ENCODE measurements at regions not wholly inside any gene's neighbourhood (a gene's known extent, or its start where the extent isn't known, plus 50 kb on each side); places are given as distances from the start of the nearest gene placed in this dataset.
A peak's percentile ranks its signal among the peaks of the same experiment; 100 is the strongest.
"Not testable (repeated sequence)": the region's sequence is repeated elsewhere in the genome, so short reads cannot be mapped to it uniquely, and the experiment has no call there.

- no peak for DNase-seq (ENCODE audit: extremely low read depth, low read depth)
- TF ChIP-seq, protein P1, sequence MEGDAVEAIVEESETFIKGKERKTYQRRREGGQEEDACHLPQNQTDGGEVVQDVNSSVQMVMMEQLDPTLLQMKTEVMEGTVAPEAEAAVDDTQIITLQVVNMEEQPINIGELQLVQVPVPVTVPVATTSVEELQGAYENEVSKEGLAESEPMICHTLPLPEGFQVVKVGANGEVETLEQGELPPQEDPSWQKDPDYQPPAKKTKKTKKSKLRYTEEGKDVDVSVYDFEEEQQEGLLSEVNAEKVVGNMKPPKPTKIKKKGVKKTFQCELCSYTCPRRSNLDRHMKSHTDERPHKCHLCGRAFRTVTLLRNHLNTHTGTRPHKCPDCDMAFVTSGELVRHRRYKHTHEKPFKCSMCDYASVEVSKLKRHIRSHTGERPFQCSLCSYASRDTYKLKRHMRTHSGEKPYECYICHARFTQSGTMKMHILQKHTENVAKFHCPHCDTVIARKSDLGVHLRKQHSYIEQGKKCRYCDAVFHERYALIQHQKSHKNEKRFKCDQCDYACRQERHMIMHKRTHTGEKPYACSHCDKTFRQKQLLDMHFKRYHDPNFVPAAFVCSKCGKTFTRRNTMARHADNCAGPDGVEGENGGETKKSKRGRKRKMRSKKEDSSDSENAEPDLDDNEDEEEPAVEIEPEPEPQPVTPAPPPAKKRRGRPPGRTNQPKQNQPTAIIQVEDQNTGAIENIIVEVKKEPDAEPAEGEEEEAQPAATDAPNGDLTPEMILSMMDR (IDR thresholded peaks at IDR 0.05; ENCODE audit: low read depth, low read length), result no peak
Measured at GRCh38 chr5:67984546-67984945, 231.0 kb upstream of the PIK3R1 start.

DNA sequence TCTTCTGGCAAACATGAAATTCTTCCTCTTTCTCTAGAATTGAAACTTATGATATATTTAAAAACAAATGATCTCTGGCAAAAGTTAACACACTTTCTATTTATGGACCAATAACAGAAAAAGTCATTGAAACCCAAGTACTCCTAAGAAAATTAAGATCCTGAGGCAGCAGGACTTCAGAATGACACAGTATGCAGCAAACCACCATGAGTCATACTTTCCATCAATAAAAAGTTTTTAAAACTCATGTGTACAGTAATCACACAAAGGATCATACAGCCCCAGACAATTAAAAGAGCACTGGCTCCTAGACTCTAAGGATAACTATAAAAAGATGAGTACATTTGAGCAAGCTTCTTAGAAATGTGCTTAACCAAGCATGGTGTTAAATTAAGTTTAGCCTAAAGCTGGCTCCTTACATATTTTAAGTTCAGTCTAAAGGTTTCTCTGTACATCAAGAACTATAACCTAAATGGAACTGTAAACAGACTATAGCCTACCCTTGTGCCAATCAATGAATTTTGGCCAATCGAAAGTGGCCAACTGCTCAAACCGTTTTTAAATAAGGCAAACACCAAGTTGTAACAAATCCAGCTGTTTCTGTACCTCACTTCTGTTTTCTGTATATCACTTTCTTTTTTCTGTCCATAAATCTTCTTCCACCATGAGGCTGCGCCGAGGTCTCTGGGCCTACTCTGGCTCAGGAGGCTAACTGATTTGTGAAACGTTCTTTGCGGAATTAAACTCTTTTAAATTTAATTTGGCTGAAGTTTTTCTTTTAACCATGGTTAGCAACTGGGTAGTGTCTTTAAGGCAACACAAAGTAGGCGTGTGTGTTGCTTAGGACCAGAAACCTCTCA, 232.1 kb upstream of the PIK3R1 start:
- DNase-seq (ENCODE audit: extremely low read depth, low read depth), result peak; percentile 54
- TF ChIP-seq, protein P1 (IDR thresholded peaks at IDR 0.05; ENCODE audit: low read depth, low read length), result no peak

- DNase-seq (ENCODE audit: extremely low read depth, low read depth), result not testable (repeated sequence)
Measured at GRCh38 chr5:67982160-67982559, 233.4 kb upstream of the PIK3R1 start.

DNA sequence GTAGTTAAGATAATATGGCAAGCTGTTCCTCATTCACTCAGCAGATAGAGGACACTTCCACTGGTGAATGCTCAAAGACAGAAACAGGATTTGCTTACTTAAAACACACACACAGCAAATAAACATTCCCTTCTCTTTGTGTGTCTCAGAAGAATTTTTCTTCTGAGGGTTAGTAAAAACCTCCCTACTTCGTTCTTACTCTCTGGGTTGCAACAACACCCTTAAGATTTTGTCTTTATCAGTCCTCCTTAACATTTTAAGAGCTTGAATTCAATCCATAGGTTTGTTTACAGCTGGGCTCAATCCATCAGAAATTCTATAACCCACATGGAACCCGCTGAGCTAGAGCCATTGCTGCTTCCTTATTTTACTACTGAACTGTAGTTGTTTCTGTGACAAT, 237.4 kb upstream of the PIK3R1 start:
- no peak for DNase-seq (ENCODE audit: extremely low read depth, low read depth)
- TF ChIP-seq, protein P1 (IDR thresholded peaks at IDR 0.05; ENCODE audit: low read depth, low read length), result no peak

DNA sequence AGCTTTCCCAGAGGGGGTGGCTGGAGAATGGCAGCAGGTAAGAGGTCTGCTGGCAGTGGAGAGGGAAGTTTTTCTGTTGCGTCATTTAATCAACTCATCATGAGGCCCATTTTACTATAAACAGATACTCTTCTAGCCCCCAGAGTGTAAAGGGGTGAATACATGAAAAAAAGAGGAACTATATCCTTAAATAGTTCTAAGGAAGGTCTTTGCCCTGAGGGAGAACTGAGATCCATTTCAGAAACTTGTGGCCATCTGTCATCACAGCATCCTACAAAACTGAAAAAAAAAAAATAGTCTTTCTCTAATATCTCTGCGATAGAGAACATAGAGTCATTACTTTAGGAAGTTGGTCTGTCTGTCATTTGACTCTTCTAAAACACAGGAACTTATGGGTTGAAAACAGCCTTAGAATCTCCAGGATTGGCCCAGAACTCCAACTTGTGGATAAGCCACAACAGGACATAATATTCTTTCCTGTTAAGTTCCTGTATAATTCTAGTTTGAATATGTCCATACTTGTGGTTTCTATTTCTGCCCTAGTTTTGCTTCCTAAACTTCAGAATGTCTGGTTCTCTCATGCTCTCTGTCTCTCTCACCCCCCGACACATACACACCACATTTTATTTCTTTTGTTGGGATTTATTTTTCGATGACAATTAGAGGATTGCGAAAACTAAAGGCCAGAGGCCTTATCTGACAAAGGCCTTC, 238.5 kb upstream of the PIK3R1 start:
- DNase-seq (ENCODE audit: extremely low read depth, low read depth), result no peak
- TF ChIP-seq, protein P1 (IDR thresholded peaks at IDR 0.05; ENCODE audit: low read depth, low read length), result no peak

DNA sequence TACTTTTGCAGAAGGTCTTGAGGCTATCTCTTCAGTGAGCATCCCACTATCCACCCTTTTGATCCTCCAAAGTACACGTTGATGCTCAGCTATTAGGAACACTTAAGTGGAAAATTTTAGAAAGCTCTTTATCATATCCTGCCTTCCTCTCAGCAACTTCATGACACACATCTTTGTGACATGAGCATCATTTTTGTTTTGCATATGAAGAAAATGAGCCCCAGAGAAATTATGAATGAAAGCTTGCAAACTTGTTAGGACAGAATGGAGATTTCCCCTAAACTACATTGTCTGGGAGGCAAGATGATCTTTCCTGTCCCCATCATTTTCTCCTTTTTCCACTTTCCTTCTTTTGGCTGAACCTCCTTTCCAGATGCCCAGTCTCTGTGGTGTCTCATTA, 239.4 kb upstream of the PIK3R1 start:
- DNase-seq (ENCODE audit: extremely low read depth, low read depth), result no peak
- TF ChIP-seq, protein P1 (IDR thresholded peaks at IDR 0.05; ENCODE audit: low read depth, low read length), result no peak

DNA sequence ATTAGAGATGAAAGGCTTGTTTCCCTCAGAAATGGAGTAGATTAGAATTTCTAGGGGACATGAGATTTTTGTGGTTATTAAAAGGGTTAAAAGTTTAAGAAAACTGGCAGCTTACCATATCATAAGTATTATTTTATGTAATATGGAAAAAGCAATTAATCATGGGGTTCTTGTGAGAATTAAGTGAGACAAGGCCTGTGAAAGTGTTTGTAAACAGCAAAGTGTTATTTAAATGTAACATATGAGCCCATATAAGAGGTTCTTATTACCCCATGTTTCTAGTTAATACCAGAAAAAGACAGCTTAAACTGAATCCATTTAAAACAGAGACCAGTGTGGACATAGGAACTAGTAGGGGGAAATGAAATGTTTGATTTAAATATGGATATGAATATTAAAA, 241.1 kb upstream of the PIK3R1 start:
- DNase-seq (ENCODE audit: extremely low read depth, low read depth), result no peak
- TF ChIP-seq, protein P1 (IDR thresholded peaks at IDR 0.05; ENCODE audit: low read depth, low read length), result no peak

Data from AG09319 (cell line).